GM13976 (cell line): ENCODE measurements at regions not wholly inside any gene's neighbourhood (a gene's known extent, or its start where the extent isn't known, plus 50 kb on each side); places are given as distances from the start of the nearest gene placed in this dataset.
"Not testable (repeated sequence)": the region's sequence is repeated elsewhere in the genome, so short reads cannot be mapped to it uniquely, and the experiment has no call there.

Experiments
- DNase-seq: peaks from one replicate; pipeline ENCODE4 v3.0.0; 2012; ENCODE audit warnings: low spot score
- CTCF ChIP-seq: IDR thresholded peaks from 2 replicates; pipeline ENCODE4 v1.5.1; 2012; ENCODE audit warnings: borderline replicate concordance, mild to moderate bottlenecking; ENCODE audit not compliant: insufficient read depth; ENCODE audit errors: extremely low read depth, missing control alignments, control extremely low read depth
- in situ Hi-C: fragments of 300-500 bp; cut with MboI; formaldehyde crosslinking; loops from one replicate; pipeline ENCODE4 v1.12.0; 2022; ENCODE audit warnings: low sequenced_read_pairs, mixed read lengths, inconsistent platforms; ENCODE audit not compliant: unreplicated experiment

DNA sequence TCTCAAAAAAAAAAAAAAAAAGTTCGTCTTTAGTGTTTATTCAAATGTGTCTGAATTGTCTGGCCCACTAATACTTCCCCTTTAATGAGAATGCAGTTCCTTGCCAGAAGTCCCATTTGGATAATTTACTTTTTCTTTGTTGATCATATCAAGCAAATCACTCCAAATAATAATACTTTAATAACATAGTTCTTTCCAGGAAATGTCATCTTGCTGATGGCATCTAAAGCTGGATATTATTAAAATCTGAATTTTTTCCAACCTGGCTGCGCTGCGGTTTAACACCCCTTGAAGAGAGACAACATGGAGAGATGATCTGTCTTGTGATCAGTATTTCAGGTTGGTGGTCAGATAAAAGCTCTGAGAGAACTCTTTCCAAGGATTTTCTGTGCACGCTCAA, 111.2 kb upstream of the CNKSR3 start:
- DNase-seq, result no peak
- no peak for TF ChIP-seq CTCF
- in situ Hi-C loops, result no loop called here

DNA sequence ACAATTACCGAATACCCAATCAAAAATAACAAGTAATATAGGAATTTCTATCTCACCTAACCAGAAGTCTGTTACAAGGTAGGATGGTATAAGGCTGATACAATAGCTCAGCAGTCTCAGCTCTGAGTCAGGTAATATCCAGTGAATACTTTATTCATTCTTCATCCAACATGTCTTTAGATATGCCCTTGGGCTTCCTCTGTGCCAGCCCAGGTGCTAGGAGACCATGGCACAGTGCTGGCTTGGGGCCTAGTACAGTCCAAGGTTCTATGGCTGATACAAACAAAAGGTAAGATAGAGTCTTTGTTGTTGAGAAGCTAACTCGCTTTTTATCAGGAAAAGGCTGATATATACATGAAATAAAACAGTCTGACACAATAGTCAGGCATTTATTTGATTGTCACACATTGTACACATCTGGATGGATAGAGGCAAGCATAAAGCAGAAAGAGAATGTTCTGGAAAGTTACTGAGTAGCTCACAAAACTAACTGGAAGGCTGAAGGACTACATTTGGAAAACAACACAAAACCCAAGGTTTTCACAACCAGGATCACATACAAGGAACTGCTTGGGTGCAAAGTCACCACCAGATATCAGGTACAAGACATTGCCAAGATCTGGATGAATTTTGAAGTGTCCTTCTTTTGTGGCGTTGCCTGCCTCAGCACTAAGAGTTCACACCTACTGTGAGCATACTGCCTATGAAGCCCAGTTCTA, 110.4 kb upstream of the SCAF8 start:
- in situ Hi-C loops, result no loop called here
- TF ChIP-seq CTCF, result no peak
- DNase-seq, result no peak

DNA sequence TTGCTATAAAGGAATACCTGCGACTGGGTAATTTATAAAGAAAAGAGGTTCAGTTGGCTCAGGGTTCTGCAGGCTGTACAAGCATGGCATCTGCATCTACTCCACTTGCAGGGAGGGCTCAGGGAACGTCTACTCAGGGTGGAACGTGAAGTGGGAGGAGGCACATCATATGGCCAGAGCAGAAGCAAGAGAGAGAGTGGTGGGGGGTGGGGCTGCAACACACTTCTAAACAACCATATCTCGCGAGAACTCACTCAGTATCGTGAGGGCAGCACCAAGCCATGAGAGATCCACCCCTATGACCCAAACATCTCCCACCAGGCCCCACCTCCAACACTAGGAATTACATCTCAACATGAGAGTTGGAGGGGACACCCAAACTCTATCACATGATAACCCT, 109.8 kb upstream of the SCAF8 start:
- in situ Hi-C loops, result no loop called here
- DNase-seq, result no peak
- TF ChIP-seq CTCF, result no peak

- in situ Hi-C loops, result no loop called here
- no peak for TF ChIP-seq CTCF
- no peak for DNase-seq
These were observed 109.1 kb upstream of the SCAF8 start for GRCh38 chr6:154624038-154624599.

DNA sequence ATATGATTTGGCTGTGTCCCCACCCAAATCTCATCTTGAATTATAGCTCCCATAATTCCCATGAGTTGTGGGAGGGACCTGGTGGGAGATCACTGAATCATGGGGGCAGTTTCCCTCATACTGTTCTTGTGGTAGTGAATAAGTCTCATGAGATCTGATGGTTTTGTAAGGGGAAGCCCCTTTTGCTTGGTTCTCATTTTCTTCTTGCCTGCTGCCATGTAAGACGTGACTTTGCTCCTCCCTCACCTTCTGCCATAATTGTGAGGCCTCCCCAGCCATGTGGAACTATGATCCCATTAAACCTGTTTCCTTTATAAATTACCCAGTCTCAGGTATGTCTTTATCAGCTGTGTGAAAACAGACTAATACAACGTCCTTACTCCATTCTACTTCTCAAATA, 108.5 kb upstream of the SCAF8 start:
- in situ Hi-C loops, DNase-seq: not testable (repeated sequence)

- no peak for TF ChIP-seq CTCF
- in situ Hi-C loops, result no loop called here
These were observed 107.5 kb upstream of the SCAF8 start for GRCh38 chr6:154625721-154626120.

DNA sequence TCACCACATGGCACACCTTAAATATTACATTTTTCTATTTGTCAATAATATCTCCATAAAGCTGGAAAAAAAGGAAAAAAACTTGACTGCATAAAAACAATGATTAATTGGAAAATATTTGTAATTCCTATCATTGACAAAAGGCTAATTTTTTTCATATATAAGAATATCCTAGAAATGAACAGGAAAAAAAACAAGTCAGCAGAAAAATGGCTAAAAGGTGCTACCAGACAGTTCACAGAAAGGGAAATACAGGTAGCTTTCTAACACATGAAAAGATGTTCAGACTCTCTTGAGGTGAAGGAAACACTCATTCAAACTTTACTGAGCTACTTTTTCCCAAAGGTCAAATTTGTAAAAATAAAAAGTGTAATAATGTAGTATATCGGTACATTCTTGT, 104.1 kb upstream of the SCAF8 start:
- in situ Hi-C loops, result no loop called here
- no peak for TF ChIP-seq CTCF

More at GRCh38 chr6:154625721-154626120, 107.5 kb upstream of the SCAF8 start:
- DNase-seq, result no peak

More for the DNA sequence above, 104.1 kb upstream of the SCAF8 start:
- DNase-seq, result no peak
